GM12865 (cell line): ENCODE measurements at regions not wholly inside any gene's neighbourhood (a gene's known extent, or its start where the extent isn't known, plus 50 kb on each side); places are given as distances from the start of the nearest gene placed in this dataset.
A peak's percentile ranks its signal among the peaks of the same experiment; 100 is the strongest.
"Not testable (repeated sequence)": the region's sequence is repeated elsewhere in the genome, so short reads cannot be mapped to it uniquely, and the experiment has no call there.

ENCODE experiments used
- DNase-seq: peaks from one replicate; pipeline ENCODE4 v3.0.0; 2010; ENCODE audit warnings: low read depth
- H3K4me3 ChIP-seq: 2 replicates; pipeline ENCODE4 v1.5.1; 2011; ENCODE audit warnings: mild to moderate bottlenecking, low read depth, low read length, control low read depth
- TF ChIP-seq, protein P1 (sequence below): IDR thresholded peaks from 2 replicates; pipeline ENCODE4 v1.5.1; 2011; ENCODE audit warnings: low read length, control low read depth, low read depth, inconsistent platforms; ENCODE audit not compliant: insufficient read depth; ENCODE audit errors: missing control alignments

DNA sequence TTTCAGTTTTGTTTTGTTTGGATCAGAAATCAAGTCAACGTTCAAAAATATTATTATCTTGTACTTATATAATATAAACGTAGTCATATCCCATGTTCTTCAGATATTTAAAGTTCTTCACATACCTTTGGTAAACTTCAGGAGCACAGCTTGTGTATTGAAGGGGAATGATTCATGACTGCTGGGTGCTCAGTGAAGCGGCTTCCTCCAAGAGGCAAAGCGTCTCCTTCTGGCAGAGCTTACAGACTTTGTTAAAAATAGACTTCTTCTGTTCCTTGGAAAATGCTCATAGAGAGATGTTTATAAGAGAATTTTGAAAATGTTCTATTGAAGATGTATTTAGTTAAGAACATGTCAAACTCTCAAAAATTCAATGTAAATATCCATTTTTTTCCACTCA is 155.6 kb upstream of the CNTNAP4 start:
- H3K4me3 ChIP-seq: no peak overlapping the region
- no peak for DNase-seq
- TF ChIP-seq, protein P1, sequence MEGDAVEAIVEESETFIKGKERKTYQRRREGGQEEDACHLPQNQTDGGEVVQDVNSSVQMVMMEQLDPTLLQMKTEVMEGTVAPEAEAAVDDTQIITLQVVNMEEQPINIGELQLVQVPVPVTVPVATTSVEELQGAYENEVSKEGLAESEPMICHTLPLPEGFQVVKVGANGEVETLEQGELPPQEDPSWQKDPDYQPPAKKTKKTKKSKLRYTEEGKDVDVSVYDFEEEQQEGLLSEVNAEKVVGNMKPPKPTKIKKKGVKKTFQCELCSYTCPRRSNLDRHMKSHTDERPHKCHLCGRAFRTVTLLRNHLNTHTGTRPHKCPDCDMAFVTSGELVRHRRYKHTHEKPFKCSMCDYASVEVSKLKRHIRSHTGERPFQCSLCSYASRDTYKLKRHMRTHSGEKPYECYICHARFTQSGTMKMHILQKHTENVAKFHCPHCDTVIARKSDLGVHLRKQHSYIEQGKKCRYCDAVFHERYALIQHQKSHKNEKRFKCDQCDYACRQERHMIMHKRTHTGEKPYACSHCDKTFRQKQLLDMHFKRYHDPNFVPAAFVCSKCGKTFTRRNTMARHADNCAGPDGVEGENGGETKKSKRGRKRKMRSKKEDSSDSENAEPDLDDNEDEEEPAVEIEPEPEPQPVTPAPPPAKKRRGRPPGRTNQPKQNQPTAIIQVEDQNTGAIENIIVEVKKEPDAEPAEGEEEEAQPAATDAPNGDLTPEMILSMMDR: no peak

DNA sequence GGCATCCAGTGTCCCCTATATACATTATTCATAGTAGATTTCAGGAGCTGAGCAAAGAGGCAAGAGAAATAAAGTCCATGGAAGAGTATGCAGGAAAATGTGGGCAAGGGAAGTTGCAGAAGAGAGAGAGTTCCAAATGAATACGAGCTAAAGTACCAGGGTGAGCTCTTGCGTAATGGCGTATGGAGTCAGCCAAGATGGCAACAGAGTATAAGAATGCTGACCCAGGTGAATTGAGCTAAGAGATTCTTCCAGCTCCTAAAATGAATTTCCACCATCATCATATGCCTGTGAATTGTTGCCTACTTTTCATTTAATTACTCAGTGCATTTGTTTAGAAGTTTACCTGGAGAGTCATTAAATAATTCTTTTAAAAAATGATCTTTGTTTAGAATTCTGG is 153.2 kb upstream of the CNTNAP4 start:
- TF ChIP-seq, protein P1: no peak
- DNase-seq: no peak
- H3K4me3 ChIP-seq: no peak overlapping the region

DNA sequence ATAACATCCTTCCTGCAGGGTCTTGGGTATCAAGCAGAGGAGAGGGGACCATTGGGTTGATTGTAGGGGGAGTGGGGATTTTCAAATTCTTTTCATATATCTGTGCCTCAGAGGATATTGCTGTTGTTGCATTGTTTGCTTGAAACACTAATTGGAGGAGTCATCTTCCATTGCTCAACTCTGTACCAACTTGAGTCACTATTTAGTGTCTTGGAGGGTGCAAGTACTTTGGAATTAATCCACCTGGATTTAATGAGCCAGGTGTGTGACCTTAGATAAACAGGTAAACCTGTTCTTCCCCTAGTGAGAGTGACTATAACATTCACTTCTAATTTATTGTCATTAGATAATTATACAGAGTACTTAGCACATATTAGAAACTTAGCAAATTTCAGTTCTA is 151.3 kb upstream of the CNTNAP4 start:
- H3K4me3 ChIP-seq: no peak overlapping the region
- TF ChIP-seq, protein P1: no peak
- no peak for DNase-seq

DNA sequence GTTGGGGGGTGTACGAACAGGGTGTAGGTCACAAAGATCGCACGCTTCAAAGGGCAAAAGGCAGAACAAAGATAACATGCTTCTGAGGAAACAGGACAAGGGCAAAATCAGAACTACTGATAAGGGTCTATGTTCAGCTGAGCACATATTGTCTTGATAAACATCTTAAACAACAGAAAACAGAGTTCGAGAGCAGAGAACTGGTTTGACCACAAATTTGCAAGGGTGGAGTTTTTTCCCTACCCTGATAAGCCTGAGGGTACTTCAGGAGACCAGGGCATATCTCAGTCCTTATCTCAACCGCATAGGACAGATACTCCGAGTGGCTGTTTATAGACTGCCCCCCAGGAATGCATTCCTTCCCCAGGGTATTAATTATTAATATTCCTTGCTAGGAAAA is 139.1 kb upstream of the CNTNAP4 start:
- not testable (repeated sequence) for H3K4me3 ChIP-seq, DNase-seq

DNA sequence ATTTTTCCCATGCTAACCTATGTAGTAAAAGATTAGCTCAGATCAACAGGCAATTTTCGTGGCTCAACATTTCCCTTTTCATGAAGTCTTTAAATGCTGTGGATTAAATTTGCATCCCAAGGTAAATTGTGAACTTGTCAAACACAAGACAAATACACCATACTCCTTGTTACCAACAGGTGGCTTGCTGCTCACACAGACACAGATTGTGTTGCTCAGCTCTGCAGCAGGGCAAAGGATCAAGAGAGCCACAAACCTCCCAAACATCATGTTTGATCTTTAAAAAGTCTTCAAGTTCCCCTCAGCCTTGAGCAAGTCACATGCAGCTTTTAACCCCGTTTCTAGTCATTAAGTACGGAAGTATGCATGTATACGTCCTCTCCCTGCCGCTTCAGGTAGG is 119.6 kb upstream of the CNTNAP4 start:
- no peak overlapping the region for H3K4me3 ChIP-seq
- TF ChIP-seq, protein P1: no peak
- DNase-seq: peak; percentile 1

DNA sequence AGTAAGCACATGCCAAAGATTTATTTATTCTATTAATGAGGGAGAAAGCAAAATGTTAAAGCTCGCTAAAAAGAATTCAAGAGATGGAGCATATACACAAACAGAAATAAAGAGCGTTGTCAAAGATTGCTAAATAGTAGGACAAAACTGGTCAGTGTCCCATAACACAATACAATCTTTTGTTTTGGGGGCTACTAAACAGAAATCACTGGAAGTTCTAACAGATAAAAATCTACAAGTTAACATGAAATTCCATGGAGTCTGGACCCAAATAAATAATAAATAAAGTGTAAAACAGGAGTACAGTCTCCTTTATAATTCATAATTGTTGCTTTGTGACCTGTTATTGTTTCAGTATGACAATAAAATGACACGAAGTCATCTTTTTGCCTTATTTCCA is 115.2 kb upstream of the CNTNAP4 start:
- TF ChIP-seq, protein P1: no peak
- no peak overlapping the region for H3K4me3 ChIP-seq
- no peak for DNase-seq

DNA sequence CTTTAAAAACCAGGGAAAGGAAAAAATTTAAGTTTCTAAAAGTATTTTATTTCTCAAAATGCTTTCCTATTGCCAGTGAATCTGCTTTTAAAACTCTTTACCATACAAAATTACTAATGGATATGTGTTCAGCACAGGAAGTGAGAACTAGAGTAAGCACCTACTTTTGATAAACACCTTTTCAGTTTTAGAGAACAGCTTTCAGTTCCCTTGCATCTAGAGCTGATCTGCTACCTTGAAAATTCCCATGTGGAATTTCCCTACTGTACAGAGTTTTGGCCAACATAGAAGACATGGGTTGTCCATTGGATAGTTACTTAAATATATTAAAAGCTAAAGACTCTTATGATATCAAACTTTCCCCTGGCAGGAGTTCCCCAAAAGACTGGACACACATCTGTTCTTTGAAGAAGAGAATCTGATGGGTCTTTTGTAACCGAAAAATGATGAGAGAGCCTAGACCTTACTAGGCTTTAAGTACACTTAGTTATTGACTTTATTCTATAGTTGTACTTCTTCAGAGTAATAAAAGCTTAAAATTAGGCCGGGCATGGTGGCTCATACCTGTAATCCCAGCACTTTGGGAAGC is 112.1 kb upstream of the CNTNAP4 start:
- no peak overlapping the region for H3K4me3 ChIP-seq
- DNase-seq: peak; percentile 47
- TF ChIP-seq, protein P1: no peak
